GM12874 (cell line): ENCODE measurements at regions not wholly inside any gene's neighbourhood (a gene's known extent, or its start where the extent isn't known, plus 50 kb on each side); places are given as distances from the start of the nearest gene placed in this dataset.

Source experiments
- CTCF ChIP-seq: IDR thresholded peaks from 2 replicates; pipeline ENCODE4 v1.5.1; 2011; ENCODE audit warnings: low read depth, mild to moderate bottlenecking, control low read depth, low read length, moderate library complexity; ENCODE audit not compliant: insufficient read depth

GRCh38 chr9:93771276-93771675, 183.9 kb downstream of the BARX1 start:
- TF ChIP-seq CTCF = no peak

GRCh38 chr9:93761822-93762221, 185.4 kb downstream of the PHF2 start:
- no peak for TF ChIP-seq CTCF

- no peak for TF ChIP-seq CTCF
Observed at GRCh38 chr9:93750045-93750444, 173.7 kb downstream of the PHF2 start.

- TF ChIP-seq CTCF = no peak
Observed at GRCh38 chr9:93731963-93732362, 155.6 kb downstream of the PHF2 start.

GRCh38 chr9:93730648-93731047, 154.3 kb downstream of the PHF2 start:
- no peak for TF ChIP-seq CTCF

GRCh38 chr9:93730217-93730616, 153.8 kb downstream of the PHF2 start:
- no peak for TF ChIP-seq CTCF
